Ovary (tissue), 3 donors: ENCODE measurements at regions not wholly inside any gene's neighbourhood (a gene's known extent, or its start where the extent isn't known, plus 50 kb on each side); places are given as distances from the start of the nearest gene placed in this dataset.

Source experiments
- EP300 ChIP-seq: sonication (generic); formaldehyde crosslinking; IDR thresholded peaks from one replicate; pipeline ENCODE4 v1.6.1; 2017; ENCODE audit warnings: antibody characterized with exemption
- POLR2A ChIP-seq: fragments of 450-650 bp; IDR thresholded peaks from one replicate; pipeline ENCODE4 v1.6.1; 2017; ENCODE audit warnings: antibody characterized with exemption, mild to moderate bottlenecking, moderate library complexity
- TF ChIP-seq, protein P1 (sequence below), 3 donors: fragments of 450-650 bp in 2 of 3; fragments of 200-600 bp in 1 of 3; IDR thresholded peaks; one replicate each; pipeline versions ENCODE4 v1.5.1 to v1.8.0; 2016 to 2022; ENCODE audit warnings: antibody characterized with exemption in 3 of 3, mild to moderate bottlenecking in 1 of 3
- donor health status: DM: no; HTN: no; CAD: no.

- TF ChIP-seq, protein P1, sequence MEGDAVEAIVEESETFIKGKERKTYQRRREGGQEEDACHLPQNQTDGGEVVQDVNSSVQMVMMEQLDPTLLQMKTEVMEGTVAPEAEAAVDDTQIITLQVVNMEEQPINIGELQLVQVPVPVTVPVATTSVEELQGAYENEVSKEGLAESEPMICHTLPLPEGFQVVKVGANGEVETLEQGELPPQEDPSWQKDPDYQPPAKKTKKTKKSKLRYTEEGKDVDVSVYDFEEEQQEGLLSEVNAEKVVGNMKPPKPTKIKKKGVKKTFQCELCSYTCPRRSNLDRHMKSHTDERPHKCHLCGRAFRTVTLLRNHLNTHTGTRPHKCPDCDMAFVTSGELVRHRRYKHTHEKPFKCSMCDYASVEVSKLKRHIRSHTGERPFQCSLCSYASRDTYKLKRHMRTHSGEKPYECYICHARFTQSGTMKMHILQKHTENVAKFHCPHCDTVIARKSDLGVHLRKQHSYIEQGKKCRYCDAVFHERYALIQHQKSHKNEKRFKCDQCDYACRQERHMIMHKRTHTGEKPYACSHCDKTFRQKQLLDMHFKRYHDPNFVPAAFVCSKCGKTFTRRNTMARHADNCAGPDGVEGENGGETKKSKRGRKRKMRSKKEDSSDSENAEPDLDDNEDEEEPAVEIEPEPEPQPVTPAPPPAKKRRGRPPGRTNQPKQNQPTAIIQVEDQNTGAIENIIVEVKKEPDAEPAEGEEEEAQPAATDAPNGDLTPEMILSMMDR (IDR thresholded peaks at IDR 0.05): no peak
- TF ChIP-seq POLR2A: no peak
- TF ChIP-seq EP300: no peak
These were observed 179.8 kb downstream of the ZPLD1 start for GRCh38 chr3:102614585-102614984.
